HG03064 (cell line): ENCODE measurements at regions not wholly inside any gene's neighbourhood (a gene's known extent, or its start where the extent isn't known, plus 50 kb on each side); places are given as distances from the start of the nearest gene placed in this dataset.
A peak's percentile ranks its signal among the peaks of the same experiment; 100 is the strongest.
"Not testable (repeated sequence)": the region's sequence is repeated elsewhere in the genome, so short reads cannot be mapped to it uniquely, and the experiment has no call there.

Experiments
- ATAC-seq: cut with Tn5 transposase; IDR thresholded peaks from one replicate; pipeline ENCODE4 v1.9.1; 2021; ENCODE audit warnings: low read depth; ENCODE audit not compliant: unreplicated experiment

DNA sequence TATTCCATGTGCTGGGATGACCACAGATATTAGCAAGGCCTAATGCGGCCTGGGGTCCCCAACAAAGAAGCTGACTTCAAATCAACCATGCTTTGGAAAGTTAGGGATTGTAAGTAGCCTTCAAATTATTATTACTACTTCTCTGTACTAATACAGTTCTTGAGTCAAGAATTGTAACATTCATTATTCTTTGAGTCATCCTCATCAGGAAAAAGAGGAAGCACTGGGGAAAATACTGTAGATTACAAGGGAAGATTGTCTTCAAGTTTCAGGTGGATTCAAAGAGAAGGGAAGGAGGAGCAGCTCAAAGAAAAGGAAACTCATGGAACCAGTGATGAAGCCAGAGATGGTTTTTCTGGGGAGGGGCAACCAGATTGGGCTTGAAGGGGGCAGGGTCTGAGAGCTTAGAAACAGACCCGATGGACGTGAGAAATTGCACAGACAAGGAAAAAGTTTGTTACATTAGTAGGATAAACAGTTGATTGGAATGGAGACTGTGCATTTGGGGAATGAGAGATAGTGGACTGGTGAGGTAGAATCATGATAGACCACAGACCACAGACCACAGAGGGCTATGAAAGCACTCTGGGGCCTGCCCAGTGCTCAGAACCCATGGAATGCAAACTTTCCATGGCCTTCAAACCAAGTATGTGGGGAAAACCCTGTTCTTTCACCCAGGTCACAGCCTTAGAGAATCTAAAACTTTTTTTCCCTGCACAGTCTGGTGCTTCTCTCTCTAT, 209.9 kb downstream of the ZNF365 start:
- ATAC-seq = no peak

- no peak for ATAC-seq
Measured at GRCh38 chr10:62584731-62585130, 210.6 kb downstream of the ZNF365 start.

DNA sequence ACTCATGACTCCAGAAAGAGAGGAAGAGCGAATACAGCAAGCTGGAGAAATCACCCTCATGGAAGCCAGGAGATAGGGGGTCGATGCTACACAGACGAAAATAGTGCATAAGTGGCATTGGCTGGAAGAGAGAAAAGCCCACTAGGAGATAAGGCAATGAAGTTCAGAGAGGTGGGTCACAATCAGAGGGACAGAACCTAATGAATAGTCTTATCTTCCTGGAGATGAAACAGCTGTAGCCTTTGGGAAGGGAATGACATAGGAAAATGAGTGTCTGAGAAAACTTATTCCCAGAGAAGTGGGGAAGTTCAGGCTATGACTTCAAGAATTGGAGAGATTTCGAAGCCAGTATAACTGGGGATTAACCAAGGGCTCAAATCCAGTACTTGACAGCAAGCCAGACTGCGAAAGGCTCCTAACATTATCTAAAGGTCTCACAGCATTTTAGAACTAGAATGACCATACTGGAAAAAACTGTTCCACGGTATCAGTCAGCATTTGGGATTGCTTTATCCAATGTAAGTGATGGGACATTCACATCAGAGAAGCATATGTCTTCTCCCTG, 211.1 kb downstream of the ZNF365 start:
- ATAC-seq = no peak

- ATAC-seq = no peak
Measured at GRCh38 chr10:62587011-62587410, 212.8 kb downstream of the ZNF365 start.

DNA sequence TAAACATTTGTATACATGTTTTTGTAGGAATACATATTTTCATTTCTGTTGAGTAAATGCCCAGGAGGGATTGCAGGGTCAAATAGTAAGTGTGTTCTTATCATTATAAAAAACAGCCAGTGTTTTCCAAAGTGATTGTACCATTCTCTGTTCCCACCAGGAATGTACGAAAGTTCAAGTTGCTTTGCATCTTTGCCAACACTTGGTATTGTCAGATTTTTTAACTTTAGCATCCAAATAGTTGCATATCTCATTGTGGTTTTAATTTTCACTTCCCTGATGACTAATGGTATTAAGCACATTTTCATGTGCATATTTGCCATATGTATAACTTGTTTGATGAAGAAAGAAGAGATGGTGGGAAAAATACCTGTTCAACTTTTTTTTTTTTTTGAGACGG, 213.9 kb downstream of the ZNF365 start:
- ATAC-seq = no peak

- no peak for ATAC-seq
Measured at GRCh38 chr10:62589689-62590088, 214.8 kb upstream of the ADO start.

DNA sequence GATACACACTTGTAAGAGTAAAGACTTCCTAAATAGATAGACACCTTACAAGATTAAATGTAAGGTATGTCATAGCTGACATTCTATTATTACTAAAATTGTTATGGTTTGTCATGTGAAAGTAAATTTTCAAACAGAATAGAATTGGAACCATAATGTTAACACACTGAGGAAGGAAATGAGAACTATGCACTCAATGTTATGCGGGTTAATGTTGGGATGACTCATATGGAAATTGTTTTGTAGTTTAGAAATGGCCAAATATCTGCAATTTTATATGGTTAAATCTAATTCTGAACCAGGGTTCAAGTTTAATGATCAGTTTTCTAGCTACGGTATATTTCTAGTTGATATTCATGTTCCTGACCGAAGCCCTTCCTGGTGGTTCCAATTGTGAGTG, 214.2 kb upstream of the ADO start:
- no peak for ATAC-seq

DNA sequence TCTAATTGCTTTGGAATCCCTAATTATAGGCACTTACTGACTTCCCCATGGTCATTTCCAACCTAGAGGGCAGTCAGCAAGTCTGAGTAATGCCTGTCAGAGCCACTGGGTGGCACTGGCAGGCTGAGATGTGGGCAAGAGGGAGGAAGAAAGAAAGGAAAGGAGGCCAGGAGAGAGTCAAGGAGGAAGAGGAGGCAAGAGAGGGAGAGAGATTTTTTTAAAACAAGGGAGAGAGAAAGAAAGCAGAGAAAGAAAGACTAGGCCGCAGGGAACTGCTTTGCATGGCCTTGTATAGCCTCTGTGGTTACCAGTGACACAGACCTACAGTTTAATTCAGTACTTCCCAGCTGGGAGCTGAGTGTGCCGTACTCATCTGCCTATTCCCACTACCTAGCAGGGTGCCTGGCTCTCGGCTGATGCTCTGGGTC, 210.4 kb upstream of the ADO start:
- peak; percentile 64 for ATAC-seq

- ATAC-seq = no peak
Measured at GRCh38 chr10:62597226-62597625, 207.3 kb upstream of the ADO start.

DNA sequence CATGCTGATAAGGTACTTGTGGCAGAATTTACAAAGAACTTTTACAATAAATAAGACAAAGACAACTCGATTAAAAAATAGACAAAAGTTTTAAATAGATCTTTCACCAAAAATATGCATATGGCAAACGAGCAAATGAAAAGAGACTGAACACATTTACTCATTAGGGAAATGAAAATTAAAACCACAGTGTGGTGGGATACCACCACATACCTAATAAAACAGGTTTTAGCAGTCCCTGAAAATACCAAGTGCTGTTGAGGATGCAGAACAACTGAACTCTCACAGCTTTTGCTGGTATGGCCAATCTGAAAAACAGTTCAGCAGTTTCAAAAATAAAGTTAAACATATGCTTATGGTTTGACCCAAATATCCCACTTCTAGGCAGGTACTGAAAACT, 205.4 kb upstream of the ADO start:
- no peak for ATAC-seq

- ATAC-seq = not testable (repeated sequence)
Measured at GRCh38 chr10:62606551-62606950, 198.0 kb upstream of the ADO start.

GRCh38 chr10:62608189-62608875, 196.2 kb upstream of the ADO start:
- not testable (repeated sequence) for ATAC-seq

GRCh38 chr10:62610649-62611229, 193.8 kb upstream of the ADO start:
- ATAC-seq = peak; percentile 57

- ATAC-seq = no peak
Measured at GRCh38 chr10:62613424-62613823, 191.1 kb upstream of the ADO start.

- ATAC-seq = no peak
Measured at GRCh38 chr10:62613859-62614258, 190.7 kb upstream of the ADO start.

DNA sequence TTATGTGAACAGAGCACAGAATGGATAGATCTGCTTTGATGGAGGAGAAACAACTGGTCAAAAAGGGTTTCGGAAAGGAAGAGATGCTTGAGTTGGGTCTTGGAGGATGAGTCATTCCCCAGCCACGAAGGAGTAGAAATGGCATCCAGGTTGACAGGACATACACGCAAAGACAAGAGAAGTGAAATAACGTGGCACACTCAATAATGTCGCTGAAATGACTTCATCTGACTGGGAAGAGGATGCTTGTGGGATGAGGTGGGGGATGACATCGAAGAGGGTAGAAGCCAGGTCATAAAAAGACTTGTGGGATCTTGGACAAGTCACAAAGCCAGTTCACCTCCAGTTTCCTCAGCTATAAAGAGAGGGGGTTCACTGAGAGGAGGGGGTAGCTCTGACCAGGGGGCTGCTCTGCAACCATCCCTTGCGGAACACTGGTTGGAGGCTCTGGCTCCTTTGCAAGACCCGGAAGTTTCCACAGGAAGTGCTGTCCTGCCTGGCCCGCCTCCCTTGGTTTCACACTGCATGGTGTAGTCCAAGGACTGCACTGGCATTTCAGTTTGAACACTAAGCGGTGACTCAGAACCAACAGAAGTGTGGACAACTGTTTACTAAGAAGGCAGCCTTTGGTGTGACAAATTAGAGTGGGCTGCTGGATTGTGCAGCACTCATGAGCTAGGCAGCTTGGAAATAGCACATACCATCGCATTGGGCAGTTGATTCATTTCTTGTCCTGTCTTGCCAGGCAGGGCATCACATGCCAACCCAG, 189.9 kb upstream of the ADO start:
- ATAC-seq = no peak

DNA sequence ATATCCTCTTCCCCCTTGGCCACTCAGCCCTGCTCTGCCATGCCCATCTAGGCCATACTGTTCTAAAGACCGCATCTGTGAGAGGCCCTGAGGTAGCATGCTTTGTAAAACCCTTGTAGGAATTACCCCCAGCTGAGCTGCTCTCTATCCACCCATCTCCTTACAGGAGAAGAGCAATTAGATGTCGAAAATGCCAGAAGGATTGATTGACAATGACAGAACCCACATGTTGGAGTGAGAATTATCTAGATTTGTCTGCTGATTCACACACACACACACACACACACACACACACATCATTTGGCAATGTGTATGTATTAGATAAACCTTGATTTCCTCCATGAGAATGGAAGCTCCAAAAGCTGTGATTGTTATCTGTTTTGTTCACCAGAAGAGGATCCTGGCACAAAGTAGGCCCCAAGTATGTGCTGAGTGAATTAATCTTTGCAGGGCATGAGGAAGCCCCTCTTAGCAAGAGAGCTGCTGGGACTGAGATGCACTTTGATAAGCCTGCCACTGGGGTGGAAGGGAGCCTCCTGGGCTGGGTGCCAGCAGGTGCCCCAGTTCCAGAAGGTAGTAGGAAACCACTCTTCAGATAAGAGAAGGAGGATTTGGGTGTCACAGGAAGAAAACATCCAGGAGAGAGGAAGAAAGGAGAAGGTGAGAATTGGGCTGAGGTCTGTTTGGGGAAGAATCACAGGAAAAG, 187.5 kb upstream of the ADO start:
- no peak for ATAC-seq

GRCh38 chr10:62617652-62618051, 186.9 kb upstream of the ADO start:
- no peak for ATAC-seq

DNA sequence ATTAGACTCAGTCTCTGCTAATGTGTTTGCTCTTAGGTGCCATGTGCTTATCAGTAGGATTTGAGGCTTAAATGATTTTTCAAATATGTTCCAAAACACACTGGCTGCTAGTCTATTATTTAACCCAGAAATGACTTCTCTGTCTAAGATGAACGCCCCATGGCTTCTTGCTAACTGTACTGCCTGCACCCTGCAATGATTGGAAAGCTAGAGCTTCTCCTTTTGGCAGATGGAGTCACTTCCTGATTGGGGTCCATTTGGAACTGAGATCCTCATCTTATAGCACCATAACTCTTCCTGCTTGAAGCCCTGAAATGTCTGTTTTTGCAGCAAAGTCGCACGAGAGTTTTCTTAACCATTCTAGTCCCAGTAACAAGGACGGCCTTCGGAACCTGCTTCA, 186.5 kb upstream of the ADO start:
- ATAC-seq = no peak
